Neuronal stem cell (in vitro differentiated cells): ENCODE measurements at regions not wholly inside any gene's neighbourhood (a gene's known extent, or its start where the extent isn't known, plus 50 kb on each side); places are given as distances from the start of the nearest gene placed in this dataset.

Experiments
- DNase-seq: peaks from one replicate; pipeline ENCODE4 v3.0.0-alpha.2; 2013; ENCODE audit warnings: low spot score
- H2AFZ ChIP-seq: one replicate; pipeline ENCODE4 v1.6.1; 2013; ENCODE audit warnings: mild to moderate bottlenecking, low read length, inconsistent platforms
- H2AK5ac ChIP-seq: 2 replicates; pipeline ENCODE4 v1.6.1; 2013; ENCODE audit warnings: low read depth, mild to moderate bottlenecking, inconsistent platforms, low read length, moderate library complexity, mixed read lengths
- H2BK120ac ChIP-seq: 2 replicates; pipeline ENCODE4 v1.6.1; 2013; ENCODE audit warnings: low read depth, mild to moderate bottlenecking, inconsistent platforms, low read length, moderate library complexity, mixed read lengths
- H2BK12ac ChIP-seq: one replicate; pipeline ENCODE4 v1.6.1; 2013; ENCODE audit warnings: low read length, inconsistent platforms
- H2BK15ac ChIP-seq: 2 replicates; pipeline ENCODE4 v1.6.1; 2013; ENCODE audit warnings: mild to moderate bottlenecking, low read length, inconsistent platforms, mixed read lengths
- H2BK5ac ChIP-seq: one replicate; pipeline ENCODE4 v1.6.1; 2013; ENCODE audit warnings: inconsistent platforms, mild to moderate bottlenecking, low read length, moderate library complexity
- H3K14ac ChIP-seq: one replicate; pipeline ENCODE4 v1.6.1; 2013; ENCODE audit warnings: low read length, inconsistent platforms
- H3K18ac ChIP-seq: 2 replicates; pipeline ENCODE4 v1.6.1; 2013; ENCODE audit warnings: low read length, inconsistent platforms
- H3K23ac ChIP-seq: 2 replicates; pipeline ENCODE4 v1.6.1; 2013; ENCODE audit warnings: low read depth, mild to moderate bottlenecking, mixed read lengths, low read length, inconsistent platforms; ENCODE audit not compliant: poor library complexity
- H3K27ac ChIP-seq: replicated peaks from 3 replicates; pipeline ENCODE4 v1.5.1; 2013; ENCODE audit warnings: low read length, inconsistent platforms
- H3K27me3 ChIP-seq, 3 experiments: 2 replicates each; pipeline ENCODE4 v1.6.1; 2013; ENCODE audit warnings: low read length in 3 of 3, mild to moderate bottlenecking in 2 of 3, inconsistent platforms in 1 of 3, low read depth in 1 of 3, mixed read lengths in 1 of 3, moderate library complexity in 1 of 3; ENCODE audit not compliant: control insufficient read depth in 3 of 3, insufficient read depth in 3 of 3
- H3K36me3 ChIP-seq, 2 donors: replicated peaks in 1 of 2; 2 replicates each; pipeline ENCODE4 v1.6.1; 2013; ENCODE audit warnings: low read length in 2 of 2; ENCODE audit not compliant: control insufficient read depth in 2 of 2, insufficient read depth in 2 of 2
- H3K4ac ChIP-seq: 2 replicates; pipeline ENCODE4 v1.6.1; 2013; ENCODE audit warnings: inconsistent platforms, mild to moderate bottlenecking, low read length, moderate library complexity
- H3K4me1 ChIP-seq, 2 donors: 1 replicate in 1 of 2; 2 replicates in 1 of 2; pipeline ENCODE4 v1.6.1; 2013; ENCODE audit warnings: low read length in 2 of 2, low read depth in 1 of 2; ENCODE audit not compliant: control insufficient read depth in 2 of 2, insufficient read depth in 1 of 2
- H3K4me2 ChIP-seq: one replicate; pipeline ENCODE4 v1.6.1; 2013; ENCODE audit warnings: mild to moderate bottlenecking, low read length, inconsistent platforms; ENCODE audit not compliant: insufficient read depth, poor library complexity, severe bottlenecking
- H3K4me3 ChIP-seq, 2 donors: 2 replicates each; pipeline ENCODE4 v1.5.1; 2013; ENCODE audit warnings: low read length in 2 of 2, mild to moderate bottlenecking in 2 of 2, inconsistent platforms in 1 of 2, moderate library complexity in 1 of 2
- H3K79me1 ChIP-seq: one replicate; pipeline ENCODE4 v1.6.1; 2013; ENCODE audit warnings: low read depth, mild to moderate bottlenecking, inconsistent platforms, low read length, moderate library complexity
- H3K9ac ChIP-seq: one replicate; pipeline ENCODE4 v1.6.1; 2013; ENCODE audit warnings: mild to moderate bottlenecking, low read depth, low read length, inconsistent platforms; ENCODE audit not compliant: poor library complexity
- H3K9me3 ChIP-seq, 2 donors: replicated peaks in 1 of 2; 2 replicates each; pipeline versions ENCODE3 to v1.6.1; 2013; ENCODE audit warnings: low read length in 2 of 2, mild to moderate bottlenecking in 2 of 2, inconsistent platforms in 1 of 2, low read depth in 1 of 2, mixed read lengths in 1 of 2, moderate library complexity in 1 of 2; ENCODE audit not compliant: control insufficient read depth in 2 of 2, insufficient read depth in 1 of 2
- H4K8ac ChIP-seq: one replicate; pipeline ENCODE4 v1.6.1; 2013; ENCODE audit warnings: low read depth, mild to moderate bottlenecking, inconsistent platforms, low read length, moderate library complexity
- H4K91ac ChIP-seq: one replicate; pipeline ENCODE4 v1.6.1; 2013; ENCODE audit warnings: low read length, low read depth, mild to moderate bottlenecking, inconsistent platforms; ENCODE audit not compliant: poor library complexity
- WGBS, 2 donors: extraction: QIAGEN DNeasy Blood & Tissue Kit; methylation state at CpG; one replicate each; pipeline ENCODE4 v1.1.7; 2013; ENCODE audit warnings: missing lambda C conversion rate in 2 of 2, mixed read lengths in 1 of 2; ENCODE audit not compliant: insufficient read length in 2 of 2, insufficient replicate concordance in 1 of 2; ENCODE audit errors: extremely low coverage in 2 of 2; 5-methylcytosine and 5-hydroxymethylcytosine counted together

DNA sequence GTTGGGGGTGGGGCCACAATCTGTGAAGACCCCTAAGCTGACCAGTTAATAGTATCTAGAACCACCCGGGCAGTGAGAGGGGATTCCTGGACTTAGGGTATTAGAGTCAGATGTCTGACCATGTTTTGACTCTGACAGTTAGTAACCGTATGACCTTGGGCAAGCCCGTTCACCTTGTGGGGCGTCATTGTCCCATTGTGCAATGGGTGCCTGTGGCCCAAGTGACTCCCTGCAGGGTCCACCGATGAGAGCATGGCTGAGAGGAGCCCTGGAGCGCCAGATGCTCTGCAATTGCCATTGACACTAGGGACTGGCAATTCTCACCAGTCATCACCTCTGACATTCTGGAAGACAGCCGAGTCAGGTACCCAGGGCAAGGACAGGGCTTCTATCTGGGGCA, 225.9 kb upstream of the CSF3R start:
- peak overlapping the region; percentile 20 for H3K4ac ChIP-seq
- H3K27me3 ChIP-seq: peaks cover 0 to 28% (median 0%) of the 10 kb centered on the region in 3 experiments
- no peaks in the 10 kb centered on the region for H3K36me3 ChIP-seq
- peak overlapping the region; percentile 8 for H2AK5ac ChIP-seq
- WGBS, 2 donors: no CpG with 5 or more reads among the region's 7 CpGs
- no peak overlapping the region for H3K27ac ChIP-seq
- no peaks in the 10 kb centered on the region for H3K9me3 ChIP-seq
- peak overlapping the region; percentile 68 for H2BK12ac ChIP-seq
- no peak overlapping the region for H4K8ac ChIP-seq
- H3K23ac ChIP-seq: peak overlapping the region; percentile 30
- H3K4me2 ChIP-seq: no peak overlapping the region
- H2BK120ac ChIP-seq: peak overlapping the region; percentile 33
- peaks cover 0 to 28% of the 10 kb centered on the region in 2 donors for H3K4me1 ChIP-seq
- H3K9ac ChIP-seq: no peak overlapping the region
- no peak overlapping the region for H2AFZ ChIP-seq
- no peaks in the 10 kb centered on the region for H3K79me1 ChIP-seq
- peak overlapping the region; percentile 57 for H2BK15ac ChIP-seq
- peak overlapping the region; percentile 1 for H2BK5ac ChIP-seq
- DNase-seq: no peak
- peak overlapping the region; percentile 45 for H4K91ac ChIP-seq
- no peak overlapping the region for H3K14ac ChIP-seq
- H3K18ac ChIP-seq: peak overlapping the region; percentile 42
- H3K4me3 ChIP-seq: no peak overlapping the region

- Histone ChIP-seq H3K4me3 (no peak overlapping the region), H3K4me2 (no peak overlapping the region), H4K91ac (no peak overlapping the region), H3K9ac (no peak overlapping the region), H2AFZ (no peak overlapping the region), H3K4me1 (peaks cover 0 to 28% of the 10 kb centered on the region in 2 donors), H3K36me3 (no peaks in the 10 kb centered on the region), H3K27ac (no peak overlapping the region), H3K9me3 (no peaks in the 10 kb centered on the region), H3K4ac (no peak overlapping the region), H4K8ac (no peak overlapping the region), H3K27me3 (peaks cover 0 to 31% (median 0%) of the 10 kb centered on the region in 3 experiments), H2BK15ac (no peak overlapping the region), H3K79me1 (no peaks in the 10 kb centered on the region), H3K23ac (no peak overlapping the region), H3K18ac (peak overlapping the region; percentile 68), H2BK12ac (no peak overlapping the region), H2BK120ac (no peak overlapping the region), H2BK5ac (no peak overlapping the region), H2AK5ac (no peak overlapping the region), H3K14ac (no peak overlapping the region)
- DNase-seq: no peak
- no CpG with 5 or more reads among the region's 2 CpGs for WGBS, 2 donors
Observed at GRCh38 chr1:36707221-36707620, 224.5 kb upstream of the CSF3R start.

DNA sequence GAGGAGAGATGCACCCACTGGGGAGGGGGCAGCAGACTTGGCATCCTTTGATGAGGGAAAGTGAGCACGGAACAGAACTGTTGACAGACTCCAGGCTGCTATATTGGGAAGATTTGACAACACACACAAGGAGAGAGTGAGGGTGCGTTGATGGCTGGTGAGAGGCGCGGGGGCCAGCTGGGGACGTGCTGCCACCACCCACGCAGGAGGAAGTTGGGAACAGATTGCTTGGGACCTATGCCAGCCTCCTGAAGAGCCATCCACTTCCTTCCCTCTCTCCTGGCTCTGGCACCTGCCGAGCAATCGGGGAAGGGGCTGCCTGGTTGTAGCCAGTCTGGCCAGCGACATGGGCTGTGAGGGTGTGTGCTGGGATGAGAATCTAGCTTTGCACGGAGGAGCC, 223.7 kb upstream of the CSF3R start:
- H2AK5ac ChIP-seq: peak overlapping the region; percentile 79
- H3K4me3 ChIP-seq: no peak overlapping the region
- no peak overlapping the region for H3K9ac ChIP-seq
- WGBS, 2 donors: no CpG with 5 or more reads among the region's 10 CpGs
- H3K27ac ChIP-seq: no peak overlapping the region
- no peak overlapping the region for H2BK5ac ChIP-seq
- no peaks in the 10 kb centered on the region for H3K9me3 ChIP-seq
- H3K23ac ChIP-seq: peak overlapping the region; percentile 3
- no peak overlapping the region for H4K8ac ChIP-seq
- no peak for DNase-seq
- no peak overlapping the region for H2AFZ ChIP-seq
- H3K4me1 ChIP-seq: peaks cover 0 to 20% of the 10 kb centered on the region in 2 donors
- H3K18ac ChIP-seq: peak overlapping the region; percentile 81
- H2BK15ac ChIP-seq: peak overlapping the region; percentile 82
- no peaks in the 10 kb centered on the region for H3K36me3 ChIP-seq
- H2BK120ac ChIP-seq: peak overlapping the region; percentile 4
- H3K4me2 ChIP-seq: no peak overlapping the region
- H3K14ac ChIP-seq: no peak overlapping the region
- no peak overlapping the region for H3K4ac ChIP-seq
- H3K27me3 ChIP-seq: peaks cover 0 to 34% (median 0%) of the 10 kb centered on the region in 3 experiments
- H4K91ac ChIP-seq: no peak overlapping the region
- H3K79me1 ChIP-seq: no peaks in the 10 kb centered on the region
- peak overlapping the region; percentile 80 for H2BK12ac ChIP-seq

DNA sequence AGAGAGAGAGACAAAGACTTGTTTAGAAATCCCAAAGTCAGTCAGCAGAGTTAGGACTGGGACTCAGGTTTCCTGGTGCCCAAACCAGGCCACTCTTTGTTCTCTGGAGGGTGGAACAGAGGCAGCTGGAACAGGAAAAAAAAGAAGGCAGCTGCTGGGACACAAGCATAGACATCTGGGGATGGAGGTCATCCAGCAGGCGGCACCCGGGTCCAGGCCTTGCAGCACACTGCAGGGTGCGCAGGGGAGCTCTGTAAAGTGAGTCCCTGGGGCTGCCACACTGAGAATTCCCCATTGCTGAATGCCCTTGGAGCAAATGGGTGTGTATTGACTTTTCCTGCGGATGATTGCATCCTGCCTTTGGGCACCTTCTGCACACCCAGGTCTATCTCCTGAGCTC, 222.9 kb upstream of the CSF3R start:
- no peaks in the 10 kb centered on the region for H3K36me3 ChIP-seq
- no peaks in the 10 kb centered on the region for H3K79me1 ChIP-seq
- no peak overlapping the region for H3K27ac ChIP-seq
- no peak overlapping the region for H4K8ac ChIP-seq
- DNase-seq: no peak
- no peak overlapping the region for H3K4ac ChIP-seq
- no peak overlapping the region for H2BK15ac ChIP-seq
- no peak overlapping the region for H3K9ac ChIP-seq
- peak overlapping the region; percentile 31 for H2BK5ac ChIP-seq
- no peak overlapping the region for H3K23ac ChIP-seq
- no peak overlapping the region for H3K4me3 ChIP-seq
- no peaks in the 10 kb centered on the region for H3K9me3 ChIP-seq
- no peak overlapping the region for H2BK120ac ChIP-seq
- no peak overlapping the region for H2AFZ ChIP-seq
- H3K14ac ChIP-seq: no peak overlapping the region
- H2AK5ac ChIP-seq: peak overlapping the region; percentile 57
- peak overlapping the region; percentile 38 for H4K91ac ChIP-seq
- H3K18ac ChIP-seq: peak overlapping the region; percentile 30
- peaks cover 0 to 34% (median 0%) of the 10 kb centered on the region in 3 experiments for H3K27me3 ChIP-seq
- H2BK12ac ChIP-seq: no peak overlapping the region
- H3K4me1 ChIP-seq: peaks cover 0 to 19% of the 10 kb centered on the region in 2 donors
- no CpG with 5 or more reads among the region's 4 CpGs for WGBS, 2 donors
- no peak overlapping the region for H3K4me2 ChIP-seq
